H1 (cell line): ENCODE measurements at regions not wholly inside any gene's neighbourhood (a gene's known extent, or its start where the extent isn't known, plus 50 kb on each side); places are given as distances from the start of the nearest gene placed in this dataset.
A peak's percentile ranks its signal among the peaks of the same experiment; 100 is the strongest.

ENCODE experiments used
- CTCF ChIA-PET: fragments of 300-600 bp; sonication (Branson Sonifier 250); formaldehyde crosslinking; loops from one replicate; lab custom pipeline; 2021; ENCODE audit not compliant: partially characterized antibody; lab: Charles Lee
- POLR2A ChIA-PET: fragments of 300-600 bp; sonication (Branson Sonifier 250); formaldehyde crosslinking; loops from one replicate; lab custom pipeline; 2021; ENCODE audit warnings: inconsistent platforms; ENCODE audit not compliant: partially characterized antibody; lab: Charles Lee
- DNase-seq, 2 experiments: peaks; one replicate each; pipeline versions ENCODE4 v3.0.0 to v3.0.0-alpha.2; 2010 to 2022; ENCODE audit warnings: low spot score in 2 of 2, low read depth in 1 of 2, mixed read lengths in 1 of 2
- FAIRE-seq: peaks from 2 replicates; lab custom pipeline; 2011; peaks lifted over from hg19 to GRCh38; lab: Jason Lieb, UNC
- H2AFZ ChIP-seq: 2 replicates; pipeline ENCODE4 v1.8.1; 2012; ENCODE audit warnings: low read length, inconsistent platforms
- H2AK5ac ChIP-seq: 2 replicates; pipeline ENCODE4 v1.6.1; 2013; ENCODE audit warnings: low read depth, low read length
- H2BK120ac ChIP-seq: replicated peaks from 2 replicates; pipeline ENCODE3; 2013; ENCODE audit warnings: low read depth, low read length, inconsistent platforms
- H2BK12ac ChIP-seq: 2 replicates; pipeline ENCODE4 v1.6.1; 2013; ENCODE audit warnings: low read depth, low read length
- H2BK15ac ChIP-seq: 2 replicates; pipeline ENCODE4 v1.6.1; 2013; ENCODE audit warnings: low read length
- H2BK20ac ChIP-seq: 2 replicates; pipeline ENCODE4 v1.6.1; 2013; ENCODE audit warnings: low read length
- H2BK5ac ChIP-seq: 2 replicates; pipeline ENCODE4 v1.6.1; 2013; ENCODE audit warnings: low read depth, low read length
- H3K14ac ChIP-seq: 2 replicates; pipeline ENCODE4 v1.6.1; 2013; ENCODE audit warnings: inconsistent platforms; ENCODE audit not compliant: insufficient read length
- H3K18ac ChIP-seq: 2 replicates; pipeline ENCODE4 v1.6.1; 2013; ENCODE audit warnings: low read length; ENCODE audit errors: extremely low read depth
- H3K23ac ChIP-seq: 2 replicates; pipeline ENCODE4 v1.6.1; 2013; ENCODE audit warnings: inconsistent platforms; ENCODE audit not compliant: insufficient read length
- H3K23me2 ChIP-seq: 2 replicates; pipeline ENCODE4 v1.6.1; 2013; ENCODE audit warnings: low read depth, low read length
- H3K27ac ChIP-seq: 2 replicates; pipeline ENCODE4 v1.6.1; 2011; ENCODE audit warnings: low read depth, low read length, inconsistent platforms
- H3K27me3 ChIP-seq, 4 experiments: replicated peaks in 1 of 4; 1 replicate in 1 of 4; 2 replicates in 3 of 4; pipeline versions ENCODE4 v1.6.1 to v1.8.1; 2011 to 2013; ENCODE audit warnings: low read length in 3 of 4, mild to moderate bottlenecking in 3 of 4, inconsistent platforms in 2 of 4, mixed read lengths in 2 of 4, moderate library complexity in 1 of 4; ENCODE audit not compliant: control insufficient read depth in 3 of 4, insufficient read depth in 3 of 4; ENCODE audit errors: extremely low read depth in 1 of 4
- H3K36me3 ChIP-seq, 4 experiments: 2 replicates each; pipeline versions ENCODE4 v1.6.1 to v1.8.1; 2011 to 2013; ENCODE audit warnings: mild to moderate bottlenecking in 4 of 4, low read length in 3 of 4, moderate library complexity in 2 of 4, control low read depth in 1 of 4, inconsistent platforms in 1 of 4; ENCODE audit not compliant: insufficient read depth in 4 of 4, control insufficient read depth in 2 of 4
- H3K4ac ChIP-seq: replicated peaks from 2 replicates; pipeline ENCODE3; 2013; ENCODE audit warnings: low read length, low read depth, mixed read lengths, inconsistent platforms; ENCODE audit not compliant: insufficient read length
- H3K4me1 ChIP-seq, 4 experiments: replicated peaks in 1 of 4; 1 replicate in 1 of 4; 2 replicates in 3 of 4; pipeline versions ENCODE4 v1.6.1 to v1.8.1; 2011 to 2013; ENCODE audit warnings: low read length in 3 of 4, inconsistent platforms in 2 of 4, mixed read lengths in 1 of 4; ENCODE audit not compliant: insufficient read depth in 4 of 4, control insufficient read depth in 3 of 4
- H3K4me2 ChIP-seq, 2 experiments: 2 replicates each; pipeline versions ENCODE4 v1.6.1 to v1.8.1; 2011 to 2013; ENCODE audit warnings: low read depth in 2 of 2, low read length in 2 of 2, control low read depth in 1 of 2, inconsistent platforms in 1 of 2, mild to moderate bottlenecking in 1 of 2; ENCODE audit not compliant: insufficient read depth in 1 of 2
- H3K4me3 ChIP-seq, 4 experiments: fragments of 200-600, 300-600 bp in 1 of 4; sonication (generic), shearing (Covaris generic), sonication (Bioruptor Twin) in 1 of 4; 2 replicates each; pipeline versions ENCODE4 v1.5.1 to v1.8.1; 2011 to 2016; ENCODE audit warnings: low read length in 4 of 4, low read depth in 3 of 4, control low read depth in 2 of 4, inconsistent platforms in 2 of 4, mild to moderate bottlenecking in 2 of 4, mixed read lengths in 1 of 4, moderate library complexity in 1 of 4; ENCODE audit not compliant: insufficient read depth in 2 of 4; ENCODE audit errors: extremely low read depth in 1 of 4
- H3K56ac ChIP-seq: replicated peaks from 2 replicates; pipeline ENCODE3; 2013; ENCODE audit warnings: low read depth, mild to moderate bottlenecking, mixed read lengths, low read length, inconsistent platforms; ENCODE audit not compliant: insufficient read length
- H3K79me1 ChIP-seq: 2 replicates; pipeline ENCODE4 v1.6.1; 2013; ENCODE audit warnings: low read depth, low read length, control low read depth
- H3K79me2 ChIP-seq, 2 experiments: 2 replicates each; pipeline versions ENCODE4 v1.6.1 to v1.8.1; 2012 to 2013; ENCODE audit warnings: low read length in 2 of 2, mild to moderate bottlenecking in 2 of 2, inconsistent platforms in 1 of 2; ENCODE audit not compliant: insufficient read depth in 2 of 2, control insufficient read depth in 1 of 2
- H3K9ac ChIP-seq, 4 experiments: replicated peaks in 1 of 4; 1 replicate in 1 of 4; 2 replicates in 3 of 4; pipeline versions ENCODE4 v1.6.1 to v1.8.1; 2011 to 2013; ENCODE audit warnings: low read depth in 3 of 4, low read length in 3 of 4, control low read depth in 2 of 4, mild to moderate bottlenecking in 2 of 4, moderate library complexity in 2 of 4, inconsistent platforms in 1 of 4; ENCODE audit errors: extremely low read depth in 1 of 4
- H3K9me3 ChIP-seq, 2 experiments: 2 replicates each; pipeline versions ENCODE4 v1.6.1 to v1.8.1; 2012 to 2013; ENCODE audit warnings: mild to moderate bottlenecking in 2 of 2, moderate library complexity in 2 of 2, control low read depth in 1 of 2, inconsistent platforms in 1 of 2, low read depth in 1 of 2, low read length in 1 of 2, mixed read lengths in 1 of 2; ENCODE audit not compliant: insufficient read depth in 2 of 2
- H4K20me1 ChIP-seq, 2 experiments: replicated peaks in 1 of 2; 2 replicates each; pipeline versions ENCODE3 to v1.8.1; 2011 to 2013; ENCODE audit warnings: inconsistent platforms in 2 of 2, low read length in 2 of 2, mild to moderate bottlenecking in 1 of 2; ENCODE audit not compliant: insufficient read depth in 2 of 2, control insufficient read depth in 1 of 2
- H4K5ac ChIP-seq: 2 replicates; pipeline ENCODE4 v1.6.1; 2013; ENCODE audit warnings: low read length, low read depth, mixed read lengths, inconsistent platforms; ENCODE audit not compliant: insufficient read length
- H4K8ac ChIP-seq: 2 replicates; pipeline ENCODE4 v1.8.0; 2013; ENCODE audit warnings: mild to moderate bottlenecking, moderate library complexity, low read length, inconsistent platforms; ENCODE audit not compliant: insufficient read depth; ENCODE audit errors: extremely low read depth
- H4K91ac ChIP-seq: replicated peaks from 2 replicates; pipeline ENCODE3; 2013; ENCODE audit warnings: low read length, mixed read lengths, inconsistent platforms; ENCODE audit not compliant: insufficient read length
- CEBPB ChIP-seq: IDR thresholded peaks from 2 replicates; pipeline ENCODE4 v1.6.1; 2012; ENCODE audit warnings: low read depth, low read length
- RBBP5 ChIP-seq: IDR thresholded peaks from 2 replicates; pipeline ENCODE4 v1.7.1; 2012; ENCODE audit warnings: low read depth, mild to moderate bottlenecking, inconsistent platforms, low read length, moderate library complexity, borderline replicate concordance
- WGBS, 2 experiments: shearing (Covaris generic) in 1 of 2; methylation state at CpG; one replicate each; pipeline versions ENCODE4 v1.1.6 to v1.1.7; 2013 to 2015; ENCODE audit warnings: low lambda C conversion rate in 2 of 2, mixed read lengths in 2 of 2, inconsistent platforms in 1 of 2, low coverage in 1 of 2, missing lambda C conversion rate in 1 of 2; ENCODE audit not compliant: insufficient replicate concordance in 2 of 2, insufficient coverage in 1 of 2, insufficient read length in 1 of 2; ENCODE audit errors: extremely low coverage in 1 of 2, missing lambda C conversion rate in 1 of 2; 5-methylcytosine and 5-hydroxymethylcytosine counted together

DNA sequence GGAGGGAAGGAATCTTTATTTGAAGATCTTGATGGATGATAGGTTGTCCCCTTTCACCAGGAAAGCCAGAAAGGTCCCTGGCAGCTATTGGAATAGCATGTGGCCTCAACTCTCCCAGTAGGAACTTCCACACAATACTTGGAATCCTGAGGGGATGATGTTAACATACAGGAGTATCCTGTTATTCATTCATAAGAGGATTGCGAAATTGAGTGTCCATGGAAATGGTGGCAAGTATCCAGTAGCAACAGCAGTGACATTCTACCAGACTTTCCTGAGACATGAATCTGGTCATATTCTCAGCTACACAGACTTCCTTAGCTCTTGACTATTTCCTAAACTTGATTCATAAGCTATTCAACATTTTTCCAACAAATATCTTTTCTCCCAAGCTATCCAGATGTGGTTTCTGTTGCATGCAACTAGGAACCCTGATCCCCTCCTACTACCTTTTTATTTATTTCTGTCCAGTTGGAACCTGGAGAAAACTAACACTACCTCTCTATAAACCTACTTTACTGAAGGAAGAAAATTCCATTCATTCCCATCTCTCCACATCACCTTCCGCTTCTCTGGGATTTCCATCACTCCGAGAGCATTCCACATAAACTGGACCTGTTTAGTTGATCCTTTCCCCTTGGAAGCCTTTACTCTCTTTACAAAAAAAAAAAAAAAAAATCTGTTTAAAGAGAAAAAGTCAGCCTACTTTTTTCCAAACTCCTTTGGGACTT is 101.8 kb downstream of the ANXA5 start:
- Histone ChIP-seq H2BK20ac (no peak overlapping the region), H2BK12ac (no peak overlapping the region), H4K20me1 (no peaks in the 10 kb centered on the region), H3K27ac (no peak overlapping the region), H3K4me3 (no peak overlapping the region), H3K18ac (no peak overlapping the region), H3K79me1 (no peaks in the 10 kb centered on the region), H3K27me3 (peaks cover 0 to 1% (median 0%) of the 10 kb centered on the region in 4 experiments; a peak in 1 of 7 replicates), H2AFZ (no peak overlapping the region), H3K9ac (no peak overlapping the region), H2BK15ac (no peak overlapping the region), H4K8ac (no peak overlapping the region), H3K23me2 (no peaks in the 10 kb centered on the region), H3K14ac (no peak overlapping the region), H3K4ac (no peak overlapping the region), H3K36me3 (no peaks in the 10 kb centered on the region), H2BK5ac (no peak overlapping the region), H3K23ac (no peak overlapping the region), H4K5ac (no peak overlapping the region), H3K56ac (no peak overlapping the region), H3K4me2 (no peak overlapping the region), H2BK120ac (no peak overlapping the region), H3K79me2 (no peaks in the 10 kb centered on the region), H4K91ac (no peak overlapping the region), H2AK5ac (no peak overlapping the region), H3K4me1 (no peaks in the 10 kb centered on the region), H3K9me3 (no peaks in the 10 kb centered on the region)
- no peak for DNase-seq
- CTCF ChIA-PET: interaction anchor here (1.3 kb wide), 1 partner anchor 14 kb away, joined by 3 read pairs; no protein-coding TSS in a partner anchor
- POLR2A ChIA-PET: no interaction called here
- WGBS, 2 experiments: 88% methylated on average over 3 of the region's 3 CpGs; no CpG with 5 or more reads in 1 of the 2 experiments
- FAIRE-seq: no peak
- TF ChIP-seq CEBPB (peak; percentile 62; the same call in 1 of the 2 replicates), RBBP5 (no peak)
